Neural progenitor cell (in vitro differentiated cells): ENCODE measurements at regions not wholly inside any gene's neighbourhood (a gene's known extent, or its start where the extent isn't known, plus 50 kb on each side); places are given as distances from the start of the nearest gene placed in this dataset.

Experiments used
- CTCF ChIP-seq: fragments of 200-600 bp; sonication (generic); IDR thresholded peaks from 2 replicates; pipeline ENCODE4 v1.5.1; 2017; ENCODE audit warnings: antibody characterized with exemption, mild to moderate bottlenecking
- EZH2phosphoT487 ChIP-seq: fragments of 200-600 bp; sonication (generic); IDR thresholded peaks from 2 replicates; pipeline ENCODE4 v1.6.1; 2017; ENCODE audit warnings: antibody characterized with exemption

GRCh38 chr17:13749166-13749890 is 147.6 kb upstream of the HS3ST3A1 start:
- TF ChIP-seq CTCF (no peak), EZH2phosphoT487 (no peak)
